LNCAP (cell line): ENCODE measurements at regions not wholly inside any gene's neighbourhood (a gene's known extent, or its start where the extent isn't known, plus 50 kb on each side); places are given as distances from the start of the nearest gene placed in this dataset.

ENCODE experiments used
- TF ChIP-seq, protein P1 (sequence below): fragments of 450-650 bp; IDR thresholded peaks from 2 replicates; pipeline ENCODE4 v1.5.1; 2017; ENCODE audit warnings: mild to moderate bottlenecking

DNA sequence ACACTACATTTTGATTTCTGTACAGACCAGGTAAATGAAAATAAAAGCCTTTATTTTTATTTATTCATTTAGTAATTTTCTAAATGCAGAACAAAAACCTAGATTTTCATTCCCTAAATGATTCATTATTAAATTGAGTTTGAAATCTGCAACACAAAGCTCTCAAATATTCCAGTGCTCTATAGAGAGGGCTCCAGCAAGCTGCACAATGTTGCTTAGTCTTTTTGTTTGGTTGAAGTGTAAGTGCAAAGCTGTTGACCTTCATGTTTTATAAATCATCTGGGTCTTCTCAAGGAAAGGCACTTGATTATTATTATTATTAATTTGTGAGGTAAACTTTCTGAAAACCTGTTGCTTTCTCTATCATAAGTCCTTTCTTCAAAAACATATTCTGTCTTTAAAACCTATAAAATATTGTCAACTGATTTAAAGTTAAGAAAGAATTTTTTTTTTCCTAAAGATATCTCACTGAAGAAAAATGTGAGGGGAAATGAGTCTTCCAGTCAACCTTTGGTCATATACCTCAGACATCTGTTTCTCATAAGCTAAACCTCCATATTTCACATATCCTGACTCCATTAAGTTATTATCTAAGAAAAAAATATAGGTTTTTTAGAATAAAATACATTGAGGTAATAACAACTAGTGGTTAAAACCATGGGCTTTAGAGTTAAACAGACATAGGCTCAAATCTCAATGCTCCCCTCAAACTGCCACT is 100.7 kb downstream of the ZIC4 start:
- TF ChIP-seq, protein P1, sequence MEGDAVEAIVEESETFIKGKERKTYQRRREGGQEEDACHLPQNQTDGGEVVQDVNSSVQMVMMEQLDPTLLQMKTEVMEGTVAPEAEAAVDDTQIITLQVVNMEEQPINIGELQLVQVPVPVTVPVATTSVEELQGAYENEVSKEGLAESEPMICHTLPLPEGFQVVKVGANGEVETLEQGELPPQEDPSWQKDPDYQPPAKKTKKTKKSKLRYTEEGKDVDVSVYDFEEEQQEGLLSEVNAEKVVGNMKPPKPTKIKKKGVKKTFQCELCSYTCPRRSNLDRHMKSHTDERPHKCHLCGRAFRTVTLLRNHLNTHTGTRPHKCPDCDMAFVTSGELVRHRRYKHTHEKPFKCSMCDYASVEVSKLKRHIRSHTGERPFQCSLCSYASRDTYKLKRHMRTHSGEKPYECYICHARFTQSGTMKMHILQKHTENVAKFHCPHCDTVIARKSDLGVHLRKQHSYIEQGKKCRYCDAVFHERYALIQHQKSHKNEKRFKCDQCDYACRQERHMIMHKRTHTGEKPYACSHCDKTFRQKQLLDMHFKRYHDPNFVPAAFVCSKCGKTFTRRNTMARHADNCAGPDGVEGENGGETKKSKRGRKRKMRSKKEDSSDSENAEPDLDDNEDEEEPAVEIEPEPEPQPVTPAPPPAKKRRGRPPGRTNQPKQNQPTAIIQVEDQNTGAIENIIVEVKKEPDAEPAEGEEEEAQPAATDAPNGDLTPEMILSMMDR = no peak

DNA sequence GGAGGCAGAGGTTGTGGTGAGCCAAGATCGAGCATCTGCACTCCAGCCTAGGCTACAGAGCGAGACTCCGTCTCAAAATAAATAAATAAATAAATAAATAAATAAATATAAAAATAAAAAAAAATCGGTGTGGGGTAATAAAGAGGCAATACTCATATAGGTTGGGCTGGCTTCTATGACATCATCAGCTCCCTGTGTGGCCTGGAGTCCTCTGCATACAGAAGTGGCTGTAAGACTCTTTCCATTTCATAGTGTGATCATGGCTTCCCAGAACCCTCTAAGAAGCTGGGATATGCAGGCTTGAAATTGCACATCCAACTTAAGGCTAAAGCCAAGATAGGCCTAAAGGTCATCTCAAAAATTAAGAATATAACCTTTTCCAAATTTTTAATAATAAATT is 101.6 kb downstream of the ZIC4 start:
- TF ChIP-seq, protein P1 = no peak

DNA sequence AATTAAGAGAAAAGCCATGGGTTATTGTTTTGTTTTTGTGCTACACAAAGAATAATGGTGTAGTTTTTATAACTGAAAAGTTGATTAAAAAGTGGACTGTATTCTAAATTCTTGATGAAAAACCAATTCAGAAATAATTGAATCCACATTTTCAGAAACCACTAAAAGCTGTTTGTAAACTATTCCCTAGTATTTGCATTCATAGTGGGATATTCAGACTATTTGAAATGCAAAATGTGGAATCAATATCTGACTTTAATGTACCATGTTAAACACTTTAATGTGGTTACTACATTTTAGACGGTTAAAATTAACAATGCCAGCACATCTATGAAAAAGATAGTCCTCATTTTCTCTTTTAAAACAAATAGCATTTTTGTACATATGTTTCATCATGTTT is 104.6 kb downstream of the ZIC4 start:
- TF ChIP-seq, protein P1 = no peak

DNA sequence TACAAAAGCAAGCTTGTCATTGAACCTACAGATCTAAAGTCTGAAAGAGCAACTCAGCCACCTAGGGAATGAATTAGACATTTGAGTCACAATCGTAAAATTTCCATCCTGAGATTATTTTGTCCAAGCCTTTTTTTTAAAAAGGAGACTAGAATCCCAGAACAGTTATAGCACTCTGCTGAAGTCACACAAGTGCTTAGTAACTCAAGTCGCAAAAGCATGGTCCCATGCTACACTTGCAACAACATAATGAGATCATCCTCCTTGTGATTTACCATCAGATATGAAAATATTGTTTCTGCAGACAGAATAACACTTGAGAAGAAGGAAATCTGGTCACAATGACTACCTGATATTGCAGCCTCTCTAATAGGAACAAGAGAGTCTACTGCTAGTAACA is 106.7 kb downstream of the ZIC4 start:
- TF ChIP-seq, protein P1 = no peak

DNA sequence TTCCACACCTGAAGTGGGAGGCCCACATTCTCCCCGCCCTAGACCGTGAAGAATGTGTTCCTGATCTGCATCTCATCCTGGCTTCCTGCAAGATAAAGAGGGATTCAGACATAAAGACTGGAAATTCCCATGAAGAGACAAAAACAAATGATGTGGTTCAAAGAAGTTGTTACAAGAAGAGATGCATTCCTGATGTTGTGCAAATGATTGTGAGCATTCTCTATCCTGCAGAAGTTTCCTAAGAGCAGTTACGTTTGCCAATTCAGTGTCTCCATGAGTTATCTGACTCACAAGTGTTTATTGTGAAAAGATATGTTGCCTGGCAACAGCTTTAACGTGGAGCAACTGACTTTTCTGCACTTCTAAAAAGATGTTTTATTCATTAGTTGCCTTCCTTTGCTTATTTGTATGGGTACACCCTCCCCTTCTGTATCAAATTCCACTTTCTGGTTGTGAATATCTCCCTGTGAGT is 107.8 kb downstream of the ZIC4 start:
- TF ChIP-seq, protein P1 = no peak

DNA sequence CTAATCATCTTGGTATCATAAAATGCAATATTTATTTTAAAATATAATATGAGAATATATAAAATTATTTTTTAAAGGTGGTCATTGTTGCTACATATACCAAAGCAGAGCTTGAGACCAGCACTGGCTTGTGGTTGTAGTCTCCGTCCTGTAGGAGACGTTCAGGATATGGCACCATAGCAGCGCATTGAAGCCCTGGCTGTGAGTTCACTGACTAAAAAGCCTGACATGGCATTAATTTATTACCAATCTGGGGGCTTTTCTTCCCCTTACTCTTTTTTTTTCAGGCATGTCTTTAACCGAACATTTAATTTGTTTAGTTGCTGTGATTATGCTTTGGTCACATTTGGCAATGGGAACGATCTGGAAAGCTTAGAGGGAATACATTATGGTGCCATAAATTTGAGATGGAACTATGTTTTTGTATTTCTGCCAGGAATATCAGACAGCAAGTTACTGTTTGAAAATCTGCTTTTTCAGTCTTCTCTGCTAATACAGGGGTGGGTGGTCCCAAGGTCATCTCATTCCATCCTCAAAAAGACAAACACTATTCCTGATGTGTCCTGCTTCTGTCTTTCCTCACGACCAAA is 108.5 kb downstream of the ZIC4 start:
- TF ChIP-seq, protein P1 = no peak

DNA sequence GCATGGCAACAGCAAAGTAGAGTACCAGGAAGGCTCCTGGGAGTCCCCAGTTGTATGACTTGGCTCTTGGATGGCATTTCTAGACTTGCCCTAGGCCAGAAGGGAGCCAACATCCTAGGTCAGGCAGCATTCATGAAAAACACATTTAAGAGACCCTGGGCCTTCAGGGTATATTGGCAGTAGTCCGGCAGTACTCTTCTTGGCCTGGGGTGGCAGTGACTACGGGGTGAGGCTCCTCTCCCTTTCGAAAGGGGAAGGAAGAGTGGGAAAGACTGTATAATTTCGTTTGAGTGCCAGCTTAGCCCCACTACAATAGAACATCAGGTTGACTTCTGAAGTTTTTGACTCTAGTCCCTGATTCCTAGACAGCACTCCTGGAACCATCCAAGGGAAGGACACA is 136.4 kb downstream of the ZIC4 start:
- TF ChIP-seq, protein P1 = no peak
